ENCODE measurements at regions not wholly inside any gene's neighbourhood (a gene's known extent, or its start where the extent isn't known, plus 50 kb on each side); places are given as distances from the start of the nearest gene placed in this dataset.

- H3K79me2 ChIP-seq (ENCODE audit: control insufficient read depth, insufficient read depth, low read length) = no peaks in the 10 kb centered on the region
Observed at GRCh38 chr12:98182821-98183220, 332.6 kb upstream of the TMPO start.

More at GRCh38 chr12:98182821-98183220, 332.6 kb upstream of the TMPO start:
- in situ Hi-C loops (cut with MboI) = no loop called here
- no peak overlapping the region for H3K9ac ChIP-seq (ENCODE audit: control insufficient read depth, insufficient read depth, low read length)
- no peaks in the 10 kb centered on the region for H4K20me1 ChIP-seq (ENCODE audit: control insufficient read depth, insufficient read depth)
- 91% methylated on average over 2 of the region's 2 CpGs for WGBS (ENCODE audit: insufficient coverage, insufficient replicate concordance, low lambda C conversion rate, missing lambda C conversion rate)
- H3K27me3 ChIP-seq (replicated peaks in 1 of 2; ENCODE audit: control insufficient read depth in 2 of 2, insufficient read depth in 2 of 2, low read length in 1 of 2) = peaks cover 0 to 2% of the 10 kb centered on the region in 2 experiments; a peak in 1 of 4 replicates
- CTCF ChIA-PET = no interaction called here
- intact Hi-C loops (cut with micrococcal nuclease; ENCODE audit: unreplicated experiment) = no loop called here
- SMC1A ChIA-PET (ENCODE audit: uncharacterized antibody, unreplicated experiment) = interaction anchor here (1.4 to 2.0 kb wide), 2 partner anchors 10 to 12 kb away, joined by 3 to 11 read pairs; no protein-coding TSS in a partner anchor
- FAIRE-seq (no peak), ATAC-seq (no peak), DNase-seq (ENCODE audit: low read depth, low spot score) (no peak)
- H3K4me3 ChIP-seq = no peak overlapping the region
- H2AFZ ChIP-seq (ENCODE audit: control insufficient read depth, low read depth, low read length) = no peak overlapping the region
- H3K4me1 ChIP-seq (ENCODE audit: control insufficient read depth, insufficient read depth, low read length) = no peaks in the 10 kb centered on the region
- BruUV-seq (replicated peaks) = no TSS peak
- POLR2A ChIA-PET = no interaction called here
- H3K9me3 ChIP-seq (replicated peaks; ENCODE audit: control insufficient read depth, insufficient read depth, low read length) = no peaks in the 10 kb centered on the region
- H3K36me3 ChIP-seq (ENCODE audit: control insufficient read depth in 2 of 2, insufficient read depth in 2 of 2, low read length in 1 of 2) = no peaks in the 10 kb centered on the region
- no peak for TF ChIP-seq HDGF (IDR thresholded peaks at IDR 0.05)
- TF ChIP-seq, protein P1, sequence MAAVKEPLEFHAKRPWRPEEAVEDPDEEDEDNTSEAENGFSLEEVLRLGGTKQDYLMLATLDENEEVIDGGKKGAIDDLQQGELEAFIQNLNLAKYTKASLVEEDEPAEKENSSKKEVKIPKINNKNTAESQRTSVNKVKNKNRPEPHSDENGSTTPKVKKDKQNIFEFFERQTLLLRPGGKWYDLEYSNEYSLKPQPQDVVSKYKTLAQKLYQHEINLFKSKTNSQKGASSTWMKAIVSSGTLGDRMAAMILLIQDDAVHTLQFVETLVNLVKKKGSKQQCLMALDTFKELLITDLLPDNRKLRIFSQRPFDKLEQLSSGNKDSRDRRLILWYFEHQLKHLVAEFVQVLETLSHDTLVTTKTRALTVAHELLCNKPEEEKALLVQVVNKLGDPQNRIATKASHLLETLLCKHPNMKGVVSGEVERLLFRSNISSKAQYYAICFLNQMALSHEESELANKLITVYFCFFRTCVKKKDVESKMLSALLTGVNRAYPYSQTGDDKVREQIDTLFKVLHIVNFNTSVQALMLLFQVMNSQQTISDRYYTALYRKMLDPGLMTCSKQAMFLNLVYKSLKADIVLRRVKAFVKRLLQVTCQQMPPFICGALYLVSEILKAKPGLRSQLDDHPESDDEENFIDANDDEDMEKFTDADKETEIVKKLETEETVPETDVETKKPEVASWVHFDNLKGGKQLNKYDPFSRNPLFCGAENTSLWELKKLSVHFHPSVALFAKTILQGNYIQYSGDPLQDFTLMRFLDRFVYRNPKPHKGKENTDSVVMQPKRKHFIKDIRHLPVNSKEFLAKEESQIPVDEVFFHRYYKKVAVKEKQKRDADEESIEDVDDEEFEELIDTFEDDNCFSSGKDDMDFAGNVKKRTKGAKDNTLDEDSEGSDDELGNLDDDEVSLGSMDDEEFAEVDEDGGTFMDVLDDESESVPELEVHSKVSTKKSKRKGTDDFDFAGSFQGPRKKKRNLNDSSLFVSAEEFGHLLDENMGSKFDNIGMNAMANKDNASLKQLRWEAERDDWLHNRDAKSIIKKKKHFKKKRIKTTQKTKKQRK (IDR thresholded peaks at IDR 0.05; ENCODE audit: low read depth, low read length) = no peak
- TF ChIP-seq ATF2 (IDR thresholded peaks at IDR 0.05; ENCODE audit: low read length) = no peak
- TF ChIP-seq TCF3 (IDR thresholded peaks at IDR 0.05; ENCODE audit: borderline replicate concordance, insufficient read depth, low read depth, low read length) = no peak
- H3K27ac ChIP-seq (ENCODE audit: control insufficient read depth, insufficient read depth) = no peak overlapping the region
- no peak overlapping the region for H3K4me2 ChIP-seq (ENCODE audit: control insufficient read depth, insufficient read depth)
- RAD21 ChIA-PET (ENCODE audit: unreplicated experiment) = no interaction called here
